Hypothalamus (tissue), 51 donors: ENCODE measurements at regions not wholly inside any gene's neighbourhood (a gene's known extent, or its start where the extent isn't known, plus 50 kb on each side); places are given as distances from the start of the nearest gene placed in this dataset.
A peak's percentile ranks its signal among the peaks of the same experiment; 100 is the strongest.
"Not testable (repeated sequence)": the region's sequence is repeated elsewhere in the genome, so short reads cannot be mapped to it uniquely, and the experiment has no call there.

Experiments used
- DNase-seq, 51 donors: peaks; one replicate each; lab custom pipeline; 2025; lab: John Stamatoyannopoulos, UW

DNA sequence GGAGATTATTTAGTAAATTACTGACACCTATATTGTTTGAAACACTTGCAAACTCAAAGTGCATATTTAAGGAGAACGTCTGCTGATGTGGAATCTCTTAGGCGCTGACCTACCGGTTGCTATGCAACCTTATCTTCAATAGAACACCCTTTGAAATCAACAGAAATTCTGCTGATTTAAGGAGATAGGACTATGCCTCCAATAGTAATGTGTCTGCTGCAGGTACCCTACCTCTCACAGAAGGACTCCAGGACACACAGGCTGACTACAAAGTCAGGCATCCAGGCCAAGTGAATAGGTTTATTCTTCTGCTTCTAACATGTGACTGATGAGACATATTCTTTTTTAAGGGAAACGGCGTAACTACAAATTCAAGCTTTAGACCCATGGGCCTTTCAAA lies 311.7 kb downstream of the CBLN4 start:
- DNase-seq: no peak

DNA sequence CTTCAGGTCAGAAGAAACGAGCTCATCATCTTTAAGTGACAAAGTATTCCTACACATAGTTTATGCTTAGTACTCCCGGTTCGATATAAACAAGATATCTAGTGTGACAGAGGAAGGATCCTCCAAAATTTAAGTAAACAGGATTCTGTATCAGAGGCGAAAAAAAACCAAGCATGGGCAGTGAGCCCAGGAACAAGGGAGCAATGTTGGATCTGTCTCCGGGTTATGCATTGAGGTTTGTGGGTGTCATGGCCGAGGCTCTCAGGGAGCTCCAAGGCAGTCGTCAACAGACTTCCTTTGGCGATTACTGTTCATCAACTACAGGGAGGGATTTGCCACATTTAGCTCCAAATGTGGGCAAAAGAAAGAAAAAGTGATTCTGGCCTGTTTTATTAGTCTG lies 319.5 kb downstream of the CBLN4 start:
- DNase-seq: no peak

DNA sequence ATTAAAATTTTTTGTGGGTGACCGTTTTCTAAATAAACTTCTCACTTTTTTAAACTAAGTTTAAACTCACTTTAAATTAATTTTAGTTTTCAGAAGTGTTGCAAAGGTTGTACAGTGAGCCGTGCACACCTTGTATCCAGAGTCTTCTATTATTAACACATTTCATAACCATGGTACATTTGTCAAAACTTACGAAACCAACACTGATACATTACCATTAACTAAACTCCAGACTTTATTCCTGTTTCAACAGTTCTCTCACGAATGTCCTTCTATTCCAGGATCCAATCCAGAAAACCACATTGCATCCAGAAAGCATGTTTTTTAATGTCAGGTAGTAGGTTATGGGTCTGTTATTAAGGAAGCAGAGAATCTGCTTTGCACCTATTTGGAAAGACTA lies 319.9 kb downstream of the CBLN4 start:
- DNase-seq: no peak

- DNase-seq: no peak
Measured at GRCh38 chr20:55684578-55684977, 320.7 kb downstream of the CBLN4 start.

- no peak for DNase-seq
Measured at GRCh38 chr20:55678970-55679667, 326.2 kb downstream of the CBLN4 start.

DNA sequence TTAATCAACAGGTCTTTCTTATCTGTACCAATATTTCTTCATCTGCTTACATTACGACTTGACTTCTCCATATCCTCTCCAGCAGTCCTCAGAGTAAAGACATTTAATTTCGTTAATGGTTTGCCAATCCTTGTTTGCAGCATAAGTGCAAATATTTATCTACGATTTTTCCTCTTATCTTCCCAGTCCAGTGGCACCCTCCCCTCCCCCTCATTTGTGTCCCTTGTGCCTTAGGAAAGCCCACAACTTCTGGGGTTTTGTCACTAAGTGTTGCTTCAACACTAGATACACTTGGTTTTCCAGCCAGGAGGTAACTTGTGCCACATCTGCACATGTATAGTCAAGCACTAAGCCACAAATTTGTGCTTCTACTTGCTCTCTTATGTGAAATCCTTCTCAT lies 327.2 kb downstream of the CBLN4 start:
- no peak for DNase-seq

DNA sequence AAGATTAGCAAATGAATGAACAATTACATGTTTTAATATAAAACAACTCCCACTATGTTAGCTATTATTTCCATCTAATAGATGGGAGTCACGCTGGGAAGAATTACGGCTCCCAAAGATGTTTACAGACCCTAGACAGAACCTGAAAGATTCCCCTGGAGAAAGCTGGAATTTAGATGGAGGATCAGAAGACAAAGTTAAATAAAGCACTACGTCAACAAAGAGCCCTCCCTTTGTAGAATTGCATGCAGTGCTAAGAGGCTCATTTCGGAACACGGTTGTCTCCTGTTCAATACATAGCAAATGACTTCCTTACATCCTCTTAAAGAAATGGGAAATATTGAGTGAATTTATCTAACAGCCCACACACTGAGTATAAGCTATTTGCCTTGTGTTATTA lies 328.3 kb downstream of the CBLN4 start:
- peak in 1 of 51 donors; percentile 41 for DNase-seq

DNA sequence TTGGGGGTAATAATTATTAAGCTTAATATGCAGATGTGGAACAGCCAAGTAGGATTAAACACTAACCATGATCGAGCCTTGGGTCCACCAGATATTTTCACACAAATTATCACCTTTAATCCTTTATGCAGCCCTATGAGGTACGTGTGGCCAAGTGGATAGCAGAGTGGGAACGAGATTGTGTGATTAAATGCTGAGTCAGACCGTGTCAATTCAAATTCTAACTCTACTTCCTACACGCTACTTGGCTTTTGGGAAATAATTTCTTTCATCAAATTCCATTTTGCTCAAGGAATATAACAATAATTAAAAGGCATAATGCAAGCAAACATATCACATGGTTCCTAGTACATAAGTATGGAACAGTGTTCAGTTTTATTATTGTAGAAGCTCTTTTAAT lies 329.2 kb downstream of the CBLN4 start:
- DNase-seq: no peak

GRCh38 chr20:55668631-55669030 lies 336.7 kb downstream of the CBLN4 start:
- DNase-seq: no peak

- DNase-seq: no peak
Measured at GRCh38 chr20:55667955-55668354, 337.4 kb downstream of the CBLN4 start.

DNA sequence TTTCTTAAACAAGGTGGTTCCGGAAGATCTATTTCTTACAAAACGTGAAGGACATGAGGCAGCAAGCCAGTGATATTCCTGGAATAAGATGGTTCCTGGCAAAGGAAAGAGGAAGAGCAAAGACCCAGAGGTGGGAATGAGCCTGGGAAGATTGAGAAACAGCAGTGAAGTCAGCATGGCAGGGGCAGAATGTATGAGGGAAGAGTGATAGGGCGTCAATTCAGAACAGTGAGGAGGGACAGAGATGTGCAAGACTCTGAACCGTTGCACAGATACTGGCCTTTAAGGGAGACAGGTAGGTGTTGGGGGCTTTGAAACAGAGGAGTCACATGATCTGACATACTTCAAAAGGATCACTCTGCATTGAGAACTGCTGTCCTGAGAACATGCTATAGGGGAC lies 338.3 kb downstream of the CBLN4 start:
- no peak for DNase-seq

GRCh38 chr20:55656231-55656775 lies 349.0 kb downstream of the CBLN4 start:
- DNase-seq: no peak

DNA sequence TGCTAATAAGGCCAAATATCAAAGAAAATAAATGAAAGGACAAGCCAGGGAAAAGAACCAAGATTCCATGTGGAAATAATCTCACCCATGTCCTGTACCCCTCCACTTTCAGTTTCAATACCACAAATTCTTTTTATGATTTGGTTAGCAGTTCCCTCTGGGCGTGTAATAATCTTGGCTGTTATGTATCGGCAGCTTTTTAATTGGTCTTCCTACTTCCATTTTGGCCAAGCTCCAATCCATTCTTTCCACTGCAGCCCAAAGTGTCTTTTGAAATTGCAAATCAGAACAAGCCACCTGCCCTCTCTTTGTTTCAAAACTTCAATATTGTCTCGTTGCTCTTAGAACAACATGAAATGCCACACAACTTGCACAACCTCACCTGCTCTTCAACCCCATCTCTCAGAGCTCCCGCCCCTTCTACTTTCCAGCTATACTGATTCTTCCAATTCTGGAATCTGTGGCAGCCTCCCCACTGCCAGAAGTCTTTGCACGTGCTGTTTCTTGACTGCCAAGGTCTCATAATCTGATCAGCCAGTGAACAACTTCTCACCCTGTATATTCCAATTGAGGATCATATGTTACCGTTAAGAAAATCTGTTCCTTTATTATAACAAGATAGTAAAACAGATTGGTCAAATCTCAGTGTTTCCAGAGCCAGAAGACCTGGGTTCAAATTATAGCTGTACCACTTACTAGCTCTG lies 354.5 kb downstream of the CBLN4 start:
- no peak for DNase-seq

- peak in 4 of 51 donors; percentile 0 to 13 (median 9) for DNase-seq
Measured at GRCh38 chr20:55649254-55649653, 356.1 kb downstream of the CBLN4 start.

GRCh38 chr20:55646851-55647250 lies 358.5 kb downstream of the CBLN4 start:
- DNase-seq: no peak

GRCh38 chr20:55641497-55641896 lies 363.8 kb downstream of the CBLN4 start:
- no peak for DNase-seq

GRCh38 chr20:55635870-55636269 lies 369.4 kb downstream of the CBLN4 start:
- DNase-seq: no peak

- DNase-seq: no peak
Measured at GRCh38 chr20:55632592-55632991, 372.7 kb downstream of the CBLN4 start.

GRCh38 chr20:55629143-55629542 lies 376.2 kb downstream of the CBLN4 start:
- DNase-seq: not testable (repeated sequence)

GRCh38 chr20:55626716-55627115 lies 378.6 kb downstream of the CBLN4 start:
- DNase-seq: no peak

GRCh38 chr20:55616367-55616766 lies 389.0 kb downstream of the CBLN4 start:
- no peak for DNase-seq

- no peak for DNase-seq
Measured at GRCh38 chr20:55615818-55616217, 389.5 kb downstream of the CBLN4 start.
